Urinary bladder (tissue), 4 donors: ENCODE measurements at regions not wholly inside any gene's neighbourhood (a gene's known extent, or its start where the extent isn't known, plus 50 kb on each side); places are given as distances from the start of the nearest gene placed in this dataset. TPM values are rescaled to one million over a fixed set of nuclear protein-coding genes. Genes with fewer than 3 reads are reported as not detected.

Experiments
- DNase-seq: peaks from one replicate; pipeline ENCODE4 v3.0.0-alpha.2; 2015; ENCODE audit errors: extremely low spot score
- H3K27ac ChIP-seq: one replicate; pipeline ENCODE4 v1.5.1; 2013; ENCODE audit warnings: low read depth, mild to moderate bottlenecking, moderate library complexity
- H3K36me3 ChIP-seq: one replicate; pipeline ENCODE4 v1.6.1; 2013; ENCODE audit warnings: mild to moderate bottlenecking, moderate library complexity; ENCODE audit not compliant: insufficient read depth
- H3K4me1 ChIP-seq: one replicate; pipeline ENCODE4 v1.6.1; 2013; ENCODE audit warnings: mild to moderate bottlenecking, moderate library complexity; ENCODE audit not compliant: insufficient read depth
- H3K4me3 ChIP-seq: one replicate; pipeline ENCODE4 v1.5.1; 2013; ENCODE audit warnings: low read depth, low read length
- WGBS: extraction: QIAGEN DNeasy Blood & Tissue Kit; methylation state at CpG from one replicate; pipeline ENCODE4 v1.1.7; 2013; 5-methylcytosine and 5-hydroxymethylcytosine counted together
- small RNA-seq: library from RNA; depleted of rRNA; stranded (forward); fragments of <200 nt; gene quantifications from one replicate; pipeline ENCODE3, GENCODE V24; 2014
- donor health status: healthy with polysubstance abuse.
- donor health status: healthy.

DNA sequence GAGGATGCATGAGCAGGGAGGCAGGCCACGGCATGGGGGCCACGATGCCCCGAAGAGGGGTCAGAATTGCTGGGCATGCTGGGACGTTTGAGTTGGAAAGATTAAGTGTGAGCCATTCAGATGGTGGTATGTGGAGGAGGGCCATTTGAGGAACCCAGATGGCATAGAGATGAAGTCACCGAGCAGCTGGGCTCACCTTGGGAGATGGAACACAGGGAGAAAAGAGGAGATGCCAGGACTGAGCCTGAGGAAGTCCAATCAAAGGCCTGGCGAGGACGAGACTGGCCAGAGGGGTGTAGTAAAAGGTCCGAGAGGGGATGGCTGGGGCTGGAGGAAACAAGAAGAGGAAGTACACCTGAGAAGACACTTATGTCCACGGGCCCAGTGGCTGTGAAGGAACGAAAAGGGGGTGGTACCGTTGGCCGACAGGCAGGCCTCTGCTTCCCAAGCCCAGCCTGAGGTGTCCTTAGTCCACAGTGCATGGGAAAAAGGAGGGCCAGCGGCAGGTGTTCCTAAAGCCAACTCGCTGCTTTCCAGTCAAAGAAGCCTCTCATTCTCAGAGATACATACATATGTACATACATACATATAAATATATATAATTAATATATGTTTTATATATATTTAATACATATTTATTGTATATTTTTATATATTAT lies 54.6 kb upstream of the CLCN4 start:
- DNase-seq: no peak
- H3K4me3 ChIP-seq: no peak overlapping the region
- no peak overlapping the region for H3K27ac ChIP-seq
- no peaks in the 10 kb centered on the region for H3K4me1 ChIP-seq
- WGBS: 96% methylated on average over 14 of the region's 14 CpGs
- H3K36me3 ChIP-seq: peaks cover 3% of the 10 kb centered on the region

DNA sequence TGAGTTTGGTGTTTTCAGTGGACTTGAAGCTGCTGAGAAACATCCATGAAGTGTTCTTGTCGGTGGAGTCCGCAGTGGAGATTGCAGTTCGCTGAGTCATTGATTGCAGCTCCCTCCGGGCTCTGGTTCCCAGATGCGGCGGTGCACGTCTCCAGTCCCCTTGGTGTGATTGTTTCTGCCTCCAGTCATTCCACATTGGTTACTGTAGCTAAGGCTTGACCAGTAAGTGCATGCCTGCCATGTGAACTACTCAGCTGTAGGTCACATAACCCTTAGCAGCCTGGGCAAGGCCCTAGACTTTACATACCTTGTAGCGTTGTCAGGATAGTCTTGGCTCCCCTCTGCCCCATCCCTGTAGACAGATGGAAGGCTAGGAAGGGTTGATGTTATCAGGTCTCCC lies 53.8 kb upstream of the CLCN4 start:
- Histone ChIP-seq H3K4me1 (no peaks in the 10 kb centered on the region), H3K4me3 (no peak overlapping the region), H3K27ac (no peak overlapping the region), H3K36me3 (peaks cover 3% of the 10 kb centered on the region)
- no peak for DNase-seq
- WGBS: 95% methylated on average over 8 of the region's 8 CpGs

DNA sequence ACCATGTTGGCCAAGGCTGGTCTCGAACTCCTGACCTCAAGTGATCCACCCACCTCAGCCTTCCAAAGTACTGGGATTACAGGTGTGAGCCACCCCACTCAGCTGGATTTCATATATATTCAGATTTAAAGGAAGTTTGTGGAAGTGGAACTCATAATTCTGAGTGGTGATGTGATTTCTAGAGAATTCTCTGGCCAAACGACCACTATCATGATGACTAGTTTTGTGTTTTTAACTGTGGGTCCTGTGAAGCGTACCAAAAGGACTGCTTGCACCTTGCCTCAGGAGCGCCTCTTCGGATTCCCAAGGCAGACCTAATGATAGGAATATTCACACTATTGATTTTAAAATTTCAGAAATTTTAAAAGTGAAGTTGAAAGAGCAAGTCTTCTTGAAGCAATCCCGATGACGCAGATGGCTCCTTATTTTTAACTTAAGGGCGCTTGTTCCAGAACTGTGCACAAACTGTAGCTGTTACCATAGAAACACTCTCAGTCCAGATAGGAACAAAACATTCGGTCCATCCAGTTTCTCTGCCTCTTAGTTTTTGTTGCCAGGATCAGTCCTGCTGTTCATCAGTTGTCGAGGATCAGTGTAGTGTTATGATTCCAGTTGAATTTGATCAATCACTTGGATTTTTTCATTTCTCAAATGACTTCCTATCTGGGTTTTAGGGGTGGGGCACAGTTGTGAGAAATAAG lies 51.7 kb upstream of the CLCN4 start:
- WGBS: 54% methylated on average over 10 of the region's 10 CpGs
- Histone ChIP-seq H3K27ac (no peak overlapping the region), H3K4me1 (no peaks in the 10 kb centered on the region), H3K4me3 (no peak overlapping the region), H3K36me3 (peaks cover 3% of the 10 kb centered on the region)
- DNase-seq: no peak

DNA sequence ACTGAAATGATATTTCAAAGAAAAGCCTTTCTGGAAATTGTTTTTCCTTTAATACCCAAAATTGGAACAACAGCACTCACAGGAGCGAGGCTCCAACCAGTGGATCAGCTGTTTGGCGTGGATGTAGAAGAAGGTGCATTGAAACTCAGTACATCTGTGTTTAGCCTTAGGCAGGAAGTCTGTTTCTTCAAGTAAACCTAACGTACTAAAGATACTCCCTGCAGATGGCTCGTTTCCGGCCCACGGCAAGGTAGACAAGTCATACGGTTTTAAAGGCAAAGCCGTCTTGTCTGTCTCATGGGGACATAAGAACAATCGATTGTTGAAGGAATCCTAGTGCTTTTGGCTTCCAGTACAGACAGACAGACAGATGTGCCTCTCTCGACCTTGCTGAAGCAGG lies 50.0 kb upstream of the CLCN4 start:
- no peaks in the 10 kb centered on the region for H3K4me1 ChIP-seq
- 59% methylated on average over 10 of the region's 10 CpGs for WGBS
- H3K4me3 ChIP-seq: no peak overlapping the region
- peaks cover 3% of the 10 kb centered on the region for H3K36me3 ChIP-seq
- DNase-seq: no peak
- no peak overlapping the region for H3K27ac ChIP-seq

Small RNA genes in the stretch of these regions (small RNA-seq; reads per million reads assigned to genes)
- not detected for gene RF00019
